ENCODE measurements at regions not wholly inside any gene's neighbourhood (a gene's known extent, or its start where the extent isn't known, plus 50 kb on each side); places are given as distances from the start of the nearest gene placed in this dataset.
"Not testable (repeated sequence)": the region's sequence is repeated elsewhere in the genome, so short reads cannot be mapped to it uniquely, and the experiment has no call there.

DNA sequence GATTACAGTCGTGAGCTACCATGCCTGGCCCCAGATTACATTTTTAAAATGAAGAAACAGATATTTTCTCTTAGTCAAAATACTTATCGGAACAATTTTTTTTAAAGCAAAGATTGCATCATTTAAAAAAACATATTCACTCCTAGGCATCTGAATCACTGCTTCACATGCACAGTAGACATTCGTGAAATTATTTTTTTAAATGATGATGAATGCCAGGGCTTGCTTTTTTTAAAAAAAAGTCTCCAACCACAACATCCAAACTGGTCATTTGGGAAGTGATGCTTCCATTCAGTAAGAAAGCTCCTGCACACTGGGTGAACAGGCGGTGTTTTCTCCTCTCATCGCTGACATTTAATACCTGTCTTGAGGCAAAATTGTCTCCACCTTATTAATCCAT, 223.0 kb upstream of the DMRT1 start:
- H3K27me3 ChIP-seq: no peaks in the 10 kb centered on the region
- peak in 1 of 4 donors; percentile 38 for ATAC-seq
- H3K4me1 ChIP-seq: peaks cover 0 to 60% (median 35%) of the 10 kb centered on the region in 12 donors
- no peaks in the 10 kb centered on the region for H3K36me3 ChIP-seq
- no peaks in the 10 kb centered on the region for H3K9me3 ChIP-seq
- no peak overlapping the region for H3K4me3 ChIP-seq
- intact Hi-C loops (cut with DNase I): loop anchor here in 3 of 10 donors (10.0 kb wide), 2 partner anchors 76 to 386 kb away; no protein-coding TSS in a partner anchor
- 70 to 83% (median 77%) methylated on average over 5 of the region's 5 CpGs for WGBS, 4 donors
- H3K27ac ChIP-seq: peak overlapping the region in 7 of 12 donors; percentile 35 to 71 (median 49)
- no peak for TF ChIP-seq POLR2A (IDR thresholded peaks at IDR 0.05)
- TF ChIP-seq, protein P1, sequence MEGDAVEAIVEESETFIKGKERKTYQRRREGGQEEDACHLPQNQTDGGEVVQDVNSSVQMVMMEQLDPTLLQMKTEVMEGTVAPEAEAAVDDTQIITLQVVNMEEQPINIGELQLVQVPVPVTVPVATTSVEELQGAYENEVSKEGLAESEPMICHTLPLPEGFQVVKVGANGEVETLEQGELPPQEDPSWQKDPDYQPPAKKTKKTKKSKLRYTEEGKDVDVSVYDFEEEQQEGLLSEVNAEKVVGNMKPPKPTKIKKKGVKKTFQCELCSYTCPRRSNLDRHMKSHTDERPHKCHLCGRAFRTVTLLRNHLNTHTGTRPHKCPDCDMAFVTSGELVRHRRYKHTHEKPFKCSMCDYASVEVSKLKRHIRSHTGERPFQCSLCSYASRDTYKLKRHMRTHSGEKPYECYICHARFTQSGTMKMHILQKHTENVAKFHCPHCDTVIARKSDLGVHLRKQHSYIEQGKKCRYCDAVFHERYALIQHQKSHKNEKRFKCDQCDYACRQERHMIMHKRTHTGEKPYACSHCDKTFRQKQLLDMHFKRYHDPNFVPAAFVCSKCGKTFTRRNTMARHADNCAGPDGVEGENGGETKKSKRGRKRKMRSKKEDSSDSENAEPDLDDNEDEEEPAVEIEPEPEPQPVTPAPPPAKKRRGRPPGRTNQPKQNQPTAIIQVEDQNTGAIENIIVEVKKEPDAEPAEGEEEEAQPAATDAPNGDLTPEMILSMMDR (IDR thresholded peaks at IDR 0.05): no peak
- no peak for DNase-seq

DNA sequence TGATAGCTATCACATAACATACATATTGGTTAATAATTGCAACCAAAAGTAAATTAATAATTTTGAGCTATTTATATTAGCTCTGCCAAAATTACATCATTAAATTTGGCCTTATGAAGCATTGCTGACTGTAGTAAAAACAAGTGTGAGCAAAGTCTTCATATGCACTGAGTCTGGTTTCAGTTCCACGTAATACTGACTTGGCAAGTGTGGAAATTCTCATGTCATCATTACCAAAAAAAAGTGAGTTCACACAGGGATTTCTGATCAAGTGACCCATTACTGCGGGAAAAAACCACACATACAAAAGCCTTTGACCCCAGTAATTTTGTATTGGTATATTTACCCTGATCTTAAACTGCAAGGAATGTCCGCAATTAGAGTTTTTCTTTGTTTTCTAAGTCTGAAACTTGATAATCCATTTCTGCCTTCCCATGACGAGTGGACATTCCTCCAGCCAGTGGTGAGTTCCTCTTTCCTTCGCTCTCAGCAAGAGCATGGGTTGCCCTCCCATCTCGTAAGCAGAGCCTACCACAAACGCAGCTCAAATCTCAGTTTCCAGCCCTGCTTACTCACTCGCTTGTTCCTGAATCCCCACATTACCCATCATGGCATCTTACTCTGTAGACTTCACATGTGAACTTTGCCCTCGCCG, 220.2 kb upstream of the DMRT1 start:
- Histone ChIP-seq H3K36me3 (no peaks in the 10 kb centered on the region), H3K4me1 (peaks cover 0 to 60% (median 41%) of the 10 kb centered on the region in 12 donors), H3K27ac (peak overlapping the region in 2 of 12 donors; percentile 46 to 63), H3K4me3 (no peak overlapping the region), H3K27me3 (no peaks in the 10 kb centered on the region), H3K9me3 (no peaks in the 10 kb centered on the region)
- TF ChIP-seq POLR2A (IDR thresholded peaks at IDR 0.05): no peak
- TF ChIP-seq, protein P1 (IDR thresholded peaks at IDR 0.05): no peak
- intact Hi-C loops (cut with DNase I): no loop called here
- ATAC-seq: peak in 1 of 4 donors; percentile 13
- DNase-seq: no peak
- 75 to 85% (median 81%) methylated on average over 10 of the region's 10 CpGs for WGBS, 4 donors

DNA sequence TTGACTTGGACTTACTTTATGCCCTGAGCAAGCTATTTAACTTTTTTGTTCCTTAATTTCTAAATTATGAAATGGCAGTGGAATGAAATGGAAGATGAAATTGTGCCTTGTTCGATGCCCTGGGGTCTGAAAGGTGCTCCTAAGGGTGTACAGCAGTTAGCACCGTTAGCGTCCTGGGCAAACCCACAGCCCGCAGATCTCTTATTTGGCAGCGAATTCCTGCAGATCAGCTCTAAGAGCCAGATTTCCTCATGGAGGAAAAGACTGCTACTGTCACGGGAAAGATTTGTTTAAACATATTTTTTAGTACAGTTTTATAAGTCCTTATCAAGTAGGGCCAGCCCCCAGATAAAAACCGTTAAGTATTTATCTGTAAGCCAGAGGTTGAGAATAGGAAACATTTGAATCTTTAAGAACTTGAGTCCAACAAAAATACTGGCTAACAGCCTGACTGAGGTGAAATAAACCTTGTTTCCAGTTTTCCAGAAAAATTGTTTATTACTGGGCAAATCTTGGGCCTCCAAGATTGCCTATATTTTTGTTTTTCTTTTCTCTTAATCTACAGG, 216.5 kb upstream of the DMRT1 start:
- intact Hi-C loops (cut with DNase I): no loop called here
- Histone ChIP-seq H3K9me3 (no peaks in the 10 kb centered on the region), H3K36me3 (no peaks in the 10 kb centered on the region), H3K4me3 (no peak overlapping the region), H3K4me1 (peaks cover 0 to 67% (median 40%) of the 10 kb centered on the region in 12 donors), H3K27me3 (no peaks in the 10 kb centered on the region), H3K27ac (peak overlapping the region in 10 of 12 donors; percentile 31 to 79 (median 58))
- DNase-seq (no peak), ATAC-seq (peak in 1 of 4 donors; percentile 38)
- TF ChIP-seq POLR2A (IDR thresholded peaks at IDR 0.05): no peak
- TF ChIP-seq, protein P1 (IDR thresholded peaks at IDR 0.05): no peak
- WGBS, 4 donors: 19 to 32% (median 26%) methylated on average over 7 of the region's 7 CpGs

GRCh38 chr9:625613-626012, 215.9 kb upstream of the DMRT1 start:
- intact Hi-C loops (cut with DNase I): no loop called here
- DNase-seq (no peak), ATAC-seq (peak in 2 of 4 donors; percentile 26 to 41)
- WGBS, 4 donors: 21 to 29% (median 26%) methylated on average over 3 of the region's 3 CpGs
- Histone ChIP-seq H3K27ac (peak overlapping the region in 11 of 12 donors; percentile 31 to 79 (median 57)), H3K27me3 (no peaks in the 10 kb centered on the region), H3K9me3 (no peaks in the 10 kb centered on the region), H3K4me1 (peaks cover 0 to 71% (median 40%) of the 10 kb centered on the region in 12 donors), H3K4me3 (peak overlapping the region in 3 of 12 donors; percentile 6 to 30 (median 27)), H3K36me3 (no peaks in the 10 kb centered on the region)
- TF ChIP-seq, protein P1 (IDR thresholded peaks at IDR 0.05): no peak
- TF ChIP-seq POLR2A (IDR thresholded peaks at IDR 0.05): no peak

- 42 to 60% (median 48%) methylated on average over 9 of the region's 9 CpGs for WGBS, 4 donors
- peak overlapping the region in 11 of 12 donors; percentile 31 to 79 (median 57) for H3K27ac ChIP-seq
Observed at GRCh38 chr9:626114-626513, 215.4 kb upstream of the DMRT1 start.

More at GRCh38 chr9:626114-626513, 215.4 kb upstream of the DMRT1 start:
- H3K4me1 ChIP-seq: peaks cover 0 to 75% (median 38%) of the 10 kb centered on the region in 12 donors
- peak overlapping the region in 3 of 12 donors; percentile 6 to 30 (median 27) for H3K4me3 ChIP-seq
- H3K9me3 ChIP-seq; intact Hi-C loops (cut with DNase I); DNase-seq; H3K36me3 ChIP-seq; H3K27me3 ChIP-seq: not testable (repeated sequence)
- ATAC-seq: peak in 2 of 4 donors; percentile 10 to 14

All from heart left ventricle (tissue), 16 donors.